ENCODE measurements at regions not wholly inside any gene's neighbourhood (a gene's known extent, or its start where the extent isn't known, plus 50 kb on each side); places are given as distances from the start of the nearest gene placed in this dataset.

GRCh38 chr6:163871616-163872015 lies 457.1 kb downstream of the QKI start:
- TF ChIP-seq CTCF (IDR thresholded peaks at IDR 0.05) = no peak
- TF ChIP-seq POLR2A (IDR thresholded peaks at IDR 0.05) = no peak

Data from tibial nerve (tissue), 3 donors.